OCI-LY3 (cell line): ENCODE measurements at regions not wholly inside any gene's neighbourhood (a gene's known extent, or its start where the extent isn't known, plus 50 kb on each side); places are given as distances from the start of the nearest gene placed in this dataset.
"Not testable (repeated sequence)": the region's sequence is repeated elsewhere in the genome, so short reads cannot be mapped to it uniquely, and the experiment has no call there.

Source experiments
- H2AFZ ChIP-seq: fragments of 200-600, 300-600 bp; shearing (Covaris generic); 2 replicates; pipeline ENCODE4 v1.6.0; 2014; ENCODE audit warnings: antibody characterized with exemption, low read depth, low read length
- H3K27ac ChIP-seq: fragments of 200-600, 300-600 bp; sonication (generic); 2 replicates; pipeline ENCODE4 v1.5.1; 2014; ENCODE audit warnings: mild to moderate bottlenecking, low read length, moderate library complexity, mixed read lengths
- H3K27me3 ChIP-seq: fragments of 200-600, 300-600 bp; sonication (generic); 2 replicates; pipeline ENCODE4 v1.6.1; 2014; ENCODE audit warnings: low read depth, low read length, mixed read lengths
- H3K36me3 ChIP-seq: fragments of 200-600, 300-600 bp; sonication (generic); replicated peaks from 2 replicates; pipeline ENCODE3; 2014; ENCODE audit warnings: low read depth, low read length, mixed read lengths
- H3K4me1 ChIP-seq: fragments of 300-600, 200-600 bp; sonication (generic); 2 replicates; pipeline ENCODE4 v1.6.1; 2014; ENCODE audit warnings: low read length, mixed read lengths
- H3K4me2 ChIP-seq: fragments of 200-600, 300-600 bp; sonication (generic); 2 replicates; pipeline ENCODE4 v1.6.1; 2014; ENCODE audit warnings: low read length, mixed read lengths
- H3K4me3 ChIP-seq: fragments of 300-600, 200-600 bp; sonication (generic); 2 replicates; pipeline ENCODE4 v1.5.1; 2014; ENCODE audit warnings: antibody characterized with exemption, mild to moderate bottlenecking, low read length, moderate library complexity
- H3K79me2 ChIP-seq: fragments of 300-600, 200-600 bp; shearing (Covaris generic); 2 replicates; pipeline ENCODE4 v1.6.1; 2014; ENCODE audit warnings: mild to moderate bottlenecking, low read length, mixed read lengths
- H3K9ac ChIP-seq: fragments of 300-600, 200-600 bp; shearing (Covaris generic); 2 replicates; pipeline ENCODE4 v1.6.0; 2014; ENCODE audit warnings: mild to moderate bottlenecking, low read length, moderate library complexity
- H3K9me3 ChIP-seq: fragments of 200-600, 300-600 bp; shearing (Covaris generic); 2 replicates; pipeline ENCODE4 v1.6.1; 2014; ENCODE audit warnings: low read length, mixed read lengths; ENCODE audit not compliant: insufficient read depth
- H4K20me1 ChIP-seq: fragments of 200-600, 300-600 bp; sonication (generic); 2 replicates; pipeline ENCODE4 v1.6.1; 2016; ENCODE audit warnings: low read length, mixed read lengths; ENCODE audit not compliant: insufficient read depth
- CTCF ChIP-seq: fragments of 200-600, 300-600 bp; sonication (generic); IDR thresholded peaks from 2 replicates; pipeline ENCODE4 v1.5.1; 2014; ENCODE audit warnings: antibody characterized with exemption, low read length, low read depth
- EZH2phosphoT487 ChIP-seq: fragments of 200-600 bp; shearing (Covaris generic); IDR thresholded peaks from 2 replicates; pipeline ENCODE4 v1.6.1; 2018; ENCODE audit warnings: antibody characterized with exemption, mixed run types, low read depth

- Histone ChIP-seq H3K4me2 (no peak overlapping the region), H3K27me3 (peaks cover 5% of the 10 kb centered on the region; the same call in 1 of the 2 replicates), H3K9ac (no peak overlapping the region), H4K20me1 (no peaks in the 10 kb centered on the region), H3K4me3 (no peak overlapping the region), H3K27ac (no peak overlapping the region), H3K9me3 (no peaks in the 10 kb centered on the region), H2AFZ (no peak overlapping the region), H3K36me3 (no peaks in the 10 kb centered on the region), H3K4me1 (peaks cover 6% of the 10 kb centered on the region), H3K79me2 (no peaks in the 10 kb centered on the region)
- TF ChIP-seq EZH2phosphoT487, result no peak
- TF ChIP-seq CTCF, result no peak
These were observed 75.1 kb upstream of the PCAT7 start for GRCh38 chr9:94479757-94480156.

- H3K4me3 ChIP-seq, result no peak overlapping the region
- H3K27ac ChIP-seq, result no peak overlapping the region
- H2AFZ ChIP-seq, result no peak overlapping the region
- no peak overlapping the region for H3K4me2 ChIP-seq
- TF ChIP-seq CTCF, result no peak
- TF ChIP-seq EZH2phosphoT487, result no peak
- H3K9me3 ChIP-seq, result no peaks in the 10 kb centered on the region
- H3K36me3 ChIP-seq, result no peaks in the 10 kb centered on the region
- H4K20me1 ChIP-seq, result no peaks in the 10 kb centered on the region
- H3K4me1 ChIP-seq, result peaks cover 6% of the 10 kb centered on the region
- H3K9ac ChIP-seq, result no peak overlapping the region
- H3K27me3 ChIP-seq, result peaks cover 5% of the 10 kb centered on the region; the same call in 1 of the 2 replicates
- H3K79me2 ChIP-seq, result no peaks in the 10 kb centered on the region
These were observed 74.7 kb upstream of the PCAT7 start for GRCh38 chr9:94480205-94480604.

GRCh38 chr9:94482110-94482509 lies 72.8 kb upstream of the PCAT7 start:
- H3K27me3 ChIP-seq, result no peaks in the 10 kb centered on the region
- no peaks in the 10 kb centered on the region for H3K79me2 ChIP-seq
- H3K4me1 ChIP-seq, result peaks cover 6% of the 10 kb centered on the region
- H3K4me2 ChIP-seq, result no peak overlapping the region
- TF ChIP-seq CTCF, result no peak
- no peak for TF ChIP-seq EZH2phosphoT487
- no peak overlapping the region for H2AFZ ChIP-seq
- H3K9ac ChIP-seq, result no peak overlapping the region
- H3K9me3 ChIP-seq, result no peaks in the 10 kb centered on the region
- H4K20me1 ChIP-seq, result no peaks in the 10 kb centered on the region
- H3K27ac ChIP-seq, result no peak overlapping the region
- H3K36me3 ChIP-seq, result no peaks in the 10 kb centered on the region
- H3K4me3 ChIP-seq, result no peak overlapping the region

GRCh38 chr9:94490465-94490864 lies 64.4 kb upstream of the PCAT7 start:
- Histone ChIP-seq H3K27me3 (peaks cover 47% of the 10 kb centered on the region), H3K36me3 (no peaks in the 10 kb centered on the region), H3K4me2 (no peak overlapping the region), H2AFZ (no peak overlapping the region), H3K9me3 (no peaks in the 10 kb centered on the region), H3K4me1 (peaks cover 9% of the 10 kb centered on the region; the same call in 1 of the 2 replicates), H3K79me2 (no peaks in the 10 kb centered on the region), H4K20me1 (peaks cover 20% of the 10 kb centered on the region), H3K9ac (no peak overlapping the region), H3K4me3 (no peak overlapping the region), H3K27ac (no peak overlapping the region)
- TF ChIP-seq CTCF (no peak), EZH2phosphoT487 (no peak)

- H3K79me2 ChIP-seq, H3K27ac ChIP-seq, H3K4me1 ChIP-seq, H3K4me3 ChIP-seq, H3K36me3 ChIP-seq, H3K9ac ChIP-seq, H3K9me3 ChIP-seq, H2AFZ ChIP-seq: not testable (repeated sequence)
- H4K20me1 ChIP-seq, result peaks cover 20% of the 10 kb centered on the region
- H3K4me2 ChIP-seq, result peak overlapping the region; percentile 10
- H3K27me3 ChIP-seq, result peaks cover 58% of the 10 kb centered on the region
These were observed 62.8 kb upstream of the PCAT7 start for GRCh38 chr9:94492125-94492524.
